A673 (cell line): ENCODE measurements at regions not wholly inside any gene's neighbourhood (a gene's known extent, or its start where the extent isn't known, plus 50 kb on each side); places are given as distances from the start of the nearest gene placed in this dataset.

ENCODE experiments used
- EZH2 ChIP-seq: fragments of 200-600 bp; sonication (generic); IDR thresholded peaks from 2 replicates; pipeline ENCODE4 v1.6.1; 2017; ENCODE audit warnings: borderline replicate concordance, low read depth, mild to moderate bottlenecking, mixed read lengths, antibody characterized with exemption, low read length; ENCODE audit not compliant: poor library complexity, severe bottlenecking
- TF ChIP-seq, protein P1 (sequence below): fragments of 300-800, 200-600 bp; sonication (generic); conservative IDR thresholded peaks from 2 replicates; pipeline ENCODE4 v1.5.1; 2017; ENCODE audit warnings: low read depth, mild to moderate bottlenecking, antibody characterized with exemption, low read length, moderate library complexity, mixed read lengths

DNA sequence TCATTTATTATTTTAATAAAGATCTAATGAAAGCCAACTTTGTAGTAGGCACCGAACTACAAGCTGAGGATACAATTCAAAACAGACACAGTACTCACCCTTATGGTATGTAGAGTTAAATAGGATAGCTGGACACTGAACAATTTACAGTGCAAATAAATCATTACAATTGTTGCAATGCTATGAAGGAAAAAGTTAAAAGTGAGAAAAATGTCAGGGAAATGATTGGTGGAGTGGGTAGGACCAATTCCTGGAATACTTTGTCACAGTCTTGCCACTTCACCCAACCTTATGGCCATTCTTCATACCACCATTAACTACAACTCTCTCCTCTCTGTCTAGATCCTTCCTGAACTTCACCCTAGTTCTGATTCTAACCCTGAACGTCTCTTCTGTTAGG, 70.1 kb upstream of the CCSER1 start:
- TF ChIP-seq, protein P1, sequence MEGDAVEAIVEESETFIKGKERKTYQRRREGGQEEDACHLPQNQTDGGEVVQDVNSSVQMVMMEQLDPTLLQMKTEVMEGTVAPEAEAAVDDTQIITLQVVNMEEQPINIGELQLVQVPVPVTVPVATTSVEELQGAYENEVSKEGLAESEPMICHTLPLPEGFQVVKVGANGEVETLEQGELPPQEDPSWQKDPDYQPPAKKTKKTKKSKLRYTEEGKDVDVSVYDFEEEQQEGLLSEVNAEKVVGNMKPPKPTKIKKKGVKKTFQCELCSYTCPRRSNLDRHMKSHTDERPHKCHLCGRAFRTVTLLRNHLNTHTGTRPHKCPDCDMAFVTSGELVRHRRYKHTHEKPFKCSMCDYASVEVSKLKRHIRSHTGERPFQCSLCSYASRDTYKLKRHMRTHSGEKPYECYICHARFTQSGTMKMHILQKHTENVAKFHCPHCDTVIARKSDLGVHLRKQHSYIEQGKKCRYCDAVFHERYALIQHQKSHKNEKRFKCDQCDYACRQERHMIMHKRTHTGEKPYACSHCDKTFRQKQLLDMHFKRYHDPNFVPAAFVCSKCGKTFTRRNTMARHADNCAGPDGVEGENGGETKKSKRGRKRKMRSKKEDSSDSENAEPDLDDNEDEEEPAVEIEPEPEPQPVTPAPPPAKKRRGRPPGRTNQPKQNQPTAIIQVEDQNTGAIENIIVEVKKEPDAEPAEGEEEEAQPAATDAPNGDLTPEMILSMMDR = no peak
- no peak for TF ChIP-seq EZH2
